ENCODE measurements at regions not wholly inside any gene's neighbourhood (a gene's known extent, or its start where the extent isn't known, plus 50 kb on each side); places are given as distances from the start of the nearest gene placed in this dataset.

GRCh38 chr14:84253326-84253725, 1276.6 kb upstream of the FLRT2 start:
- TF ChIP-seq CTCF (IDR thresholded peaks at IDR 0.05; ENCODE audit: borderline replicate concordance, extremely low read depth, low read length, poor library complexity, severe bottlenecking) (no peak), EZH2 (IDR thresholded peaks at IDR 0.05; ENCODE audit: borderline replicate concordance, low read depth, low read length, severe bottlenecking) (no peak)

Measured in DND-41 (cell line).